ENCODE measurements at regions not wholly inside any gene's neighbourhood (a gene's known extent, or its start where the extent isn't known, plus 50 kb on each side); places are given as distances from the start of the nearest gene placed in this dataset.
"Not testable (repeated sequence)": the region's sequence is repeated elsewhere in the genome, so short reads cannot be mapped to it uniquely, and the experiment has no call there.

DNA sequence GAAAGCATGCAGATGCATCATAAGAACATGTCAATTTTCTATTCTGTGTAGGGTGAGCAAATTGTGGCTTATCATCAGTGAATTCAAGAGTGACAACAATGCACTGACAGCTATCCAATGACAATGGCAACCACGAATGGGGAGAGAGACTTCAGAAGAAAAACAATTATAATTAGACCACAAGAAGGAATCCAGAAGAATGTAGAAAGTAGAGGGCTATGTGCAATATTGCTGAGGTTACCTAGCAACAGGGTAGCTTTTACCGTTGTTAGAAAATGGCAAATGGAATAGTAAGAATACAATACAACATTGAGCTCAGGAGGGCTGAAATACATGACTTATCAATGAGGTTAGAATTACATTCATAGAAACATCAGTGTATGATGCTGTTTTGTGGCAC is 71.1 kb upstream of the SESTD1 start:
- H3K4me3 ChIP-seq (replicated peaks; ENCODE audit: low read depth, low read length) = no peak overlapping the region
- no peak for DNase-seq (ENCODE audit: extremely low read depth, low read depth)
- TF ChIP-seq, protein P1, sequence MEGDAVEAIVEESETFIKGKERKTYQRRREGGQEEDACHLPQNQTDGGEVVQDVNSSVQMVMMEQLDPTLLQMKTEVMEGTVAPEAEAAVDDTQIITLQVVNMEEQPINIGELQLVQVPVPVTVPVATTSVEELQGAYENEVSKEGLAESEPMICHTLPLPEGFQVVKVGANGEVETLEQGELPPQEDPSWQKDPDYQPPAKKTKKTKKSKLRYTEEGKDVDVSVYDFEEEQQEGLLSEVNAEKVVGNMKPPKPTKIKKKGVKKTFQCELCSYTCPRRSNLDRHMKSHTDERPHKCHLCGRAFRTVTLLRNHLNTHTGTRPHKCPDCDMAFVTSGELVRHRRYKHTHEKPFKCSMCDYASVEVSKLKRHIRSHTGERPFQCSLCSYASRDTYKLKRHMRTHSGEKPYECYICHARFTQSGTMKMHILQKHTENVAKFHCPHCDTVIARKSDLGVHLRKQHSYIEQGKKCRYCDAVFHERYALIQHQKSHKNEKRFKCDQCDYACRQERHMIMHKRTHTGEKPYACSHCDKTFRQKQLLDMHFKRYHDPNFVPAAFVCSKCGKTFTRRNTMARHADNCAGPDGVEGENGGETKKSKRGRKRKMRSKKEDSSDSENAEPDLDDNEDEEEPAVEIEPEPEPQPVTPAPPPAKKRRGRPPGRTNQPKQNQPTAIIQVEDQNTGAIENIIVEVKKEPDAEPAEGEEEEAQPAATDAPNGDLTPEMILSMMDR (IDR thresholded peaks at IDR 0.05; ENCODE audit: low read depth, low read length, missing control alignments) = no peak

DNA sequence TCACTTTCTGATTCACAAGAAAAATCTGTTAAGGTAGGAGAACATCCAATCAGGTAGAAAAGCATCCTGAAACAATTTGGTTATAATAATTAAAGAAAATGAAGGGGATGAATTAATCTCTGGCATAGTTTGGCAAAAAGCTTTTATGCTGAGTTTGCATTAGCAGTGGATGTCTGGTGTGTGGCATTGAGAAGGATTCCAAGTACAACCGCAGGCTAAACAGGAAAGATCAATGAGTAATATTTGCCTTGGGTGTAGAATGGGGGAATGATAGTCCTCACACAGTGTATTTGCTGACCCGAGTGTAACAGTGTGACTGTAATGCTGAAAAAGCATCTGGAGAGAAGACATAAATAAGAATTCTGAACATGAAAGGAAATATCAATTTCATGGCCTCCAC is 68.3 kb upstream of the SESTD1 start:
- peak; percentile 10 for DNase-seq (ENCODE audit: extremely low read depth, low read depth)
- TF ChIP-seq, protein P1 (IDR thresholded peaks at IDR 0.05; ENCODE audit: low read depth, low read length, missing control alignments) = no peak

DNA sequence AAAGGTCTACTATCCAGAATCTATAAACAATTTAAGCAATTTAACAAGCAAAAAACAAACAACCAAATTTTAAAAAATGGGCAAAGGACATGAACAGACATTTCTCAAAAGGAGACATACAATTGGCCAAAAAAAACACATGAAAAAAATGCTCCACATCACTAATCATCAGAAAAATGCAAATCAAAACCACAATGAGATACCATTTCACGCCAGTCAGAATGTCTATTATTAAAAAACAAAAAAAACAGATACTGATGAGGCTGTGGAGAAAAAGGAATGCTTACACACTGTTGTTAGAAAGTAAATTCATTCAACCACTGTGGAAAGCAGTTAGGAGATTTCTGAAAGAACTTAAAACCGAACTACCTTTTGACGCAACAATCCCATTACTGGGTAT is 66.4 kb upstream of the SESTD1 start:
- no peak for DNase-seq (ENCODE audit: extremely low read depth, low read depth)
- H3K4me3 ChIP-seq (replicated peaks; ENCODE audit: low read depth, low read length) = no peak overlapping the region
- TF ChIP-seq, protein P1 (IDR thresholded peaks at IDR 0.05; ENCODE audit: low read depth, low read length, missing control alignments) = no peak

More for the DNA sequence above, 68.3 kb upstream of the SESTD1 start:
- H3K4me3 ChIP-seq (replicated peaks; ENCODE audit: low read depth, low read length) = no peak overlapping the region

DNA sequence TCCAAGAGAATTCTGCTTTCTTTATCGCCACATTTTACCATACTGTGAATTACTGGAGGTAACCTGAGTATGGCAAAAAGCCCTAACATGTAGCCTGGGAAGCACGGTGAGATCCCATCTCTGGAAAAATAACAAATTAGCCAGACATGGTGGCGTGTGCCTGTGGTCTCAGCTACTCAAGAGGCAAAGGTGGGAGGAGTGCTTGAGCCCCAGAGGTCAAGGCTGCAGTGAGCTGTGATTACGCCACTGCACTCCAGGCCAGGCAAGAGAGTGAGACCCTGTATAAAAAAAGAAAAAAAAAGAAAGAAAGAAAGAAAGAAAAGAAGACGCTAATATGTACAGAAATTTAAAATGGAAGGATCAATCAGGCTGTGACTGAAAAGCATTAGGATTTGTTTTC is 57.7 kb upstream of the SESTD1 start:
- H3K4me3 ChIP-seq (replicated peaks; ENCODE audit: low read depth, low read length) = no peak overlapping the region
- no peak for DNase-seq (ENCODE audit: extremely low read depth, low read depth)
- TF ChIP-seq, protein P1 (IDR thresholded peaks at IDR 0.05; ENCODE audit: low read depth, low read length, missing control alignments) = no peak

DNA sequence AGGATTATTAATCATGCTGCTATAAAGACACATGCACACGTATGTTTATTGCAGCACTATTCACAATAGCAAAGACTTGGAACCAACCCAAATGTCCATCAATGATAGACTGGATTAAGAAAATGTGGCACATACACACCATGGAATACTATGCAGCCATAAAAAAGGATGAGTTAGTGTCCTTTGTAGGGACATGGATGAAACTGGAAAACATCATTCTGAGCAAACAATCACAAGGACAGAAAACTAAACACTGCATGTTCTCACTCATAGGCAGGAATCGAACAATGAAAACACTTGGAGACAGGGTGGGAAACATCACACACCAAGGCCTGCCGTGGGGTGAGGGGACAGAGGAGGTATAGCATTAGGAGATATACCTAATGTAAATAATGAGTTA is 56.4 kb upstream of the SESTD1 start:
- DNase-seq (ENCODE audit: extremely low read depth, low read depth); H3K4me3 ChIP-seq (replicated peaks; ENCODE audit: low read depth, low read length): not testable (repeated sequence)

DNA sequence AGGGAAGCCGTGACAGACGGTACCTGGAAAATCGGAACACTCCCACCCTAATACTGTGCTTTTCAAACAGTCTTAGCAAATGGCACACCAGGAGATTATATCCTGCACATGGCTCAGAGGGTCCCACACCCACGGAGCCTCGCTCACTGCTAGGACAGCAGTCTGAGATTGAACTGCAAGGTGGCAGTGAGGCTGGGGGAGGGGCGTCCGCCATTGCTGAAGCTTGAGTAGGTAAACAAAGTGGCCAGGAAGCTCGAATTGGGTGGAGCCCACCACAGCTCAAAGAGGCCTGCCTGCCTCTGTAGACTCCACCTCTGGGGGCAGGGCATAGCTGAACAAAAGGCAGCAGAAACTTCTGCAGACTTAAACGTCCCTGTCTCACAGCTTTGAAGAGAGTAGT is 50.1 kb upstream of the SESTD1 start:
- not testable (repeated sequence) for DNase-seq (ENCODE audit: extremely low read depth, low read depth); H3K4me3 ChIP-seq (replicated peaks; ENCODE audit: low read depth, low read length)
